RWPE2 (cell line): ENCODE measurements at regions not wholly inside any gene's neighbourhood (a gene's known extent, or its start where the extent isn't known, plus 50 kb on each side); places are given as distances from the start of the nearest gene placed in this dataset.

Experiments
- ATAC-seq: fragments of 200-7000 bp; cut with Tn5 transposase; 3 replicates; pipeline ENCODE4 v1.9.1; 2021; ENCODE audit warnings: low read depth
- DNase-seq: peaks from one replicate; pipeline ENCODE4 v3.0.0-alpha.2; 2020; ENCODE audit warnings: low spot score
- H3K27ac ChIP-seq: fragments of 450-650 bp; 2 replicates; pipeline ENCODE4 v1.5.1; 2017; ENCODE audit warnings: mild to moderate bottlenecking; ENCODE audit not compliant: poor library complexity, severe bottlenecking
- H3K27me3 ChIP-seq: fragments of 250-450 bp; sonication (Bioruptor Pico); 2 replicates; pipeline ENCODE4 v1.5.1; 2021; ENCODE audit warnings: mild to moderate bottlenecking, moderate library complexity; ENCODE audit not compliant: insufficient read depth, poor library complexity, severe bottlenecking
- H3K36me3 ChIP-seq: fragments of 250-450 bp; sonication (Bioruptor Pico); 2 replicates; pipeline ENCODE4 v1.5.1; 2020; ENCODE audit warnings: low read depth, mild to moderate bottlenecking, moderate library complexity
- H3K4me1 ChIP-seq: fragments of 250-450 bp; sonication (Bioruptor Pico); 2 replicates; pipeline ENCODE4 v1.5.1; 2021; ENCODE audit warnings: mild to moderate bottlenecking, moderate library complexity; ENCODE audit not compliant: insufficient read depth, poor library complexity, severe bottlenecking
- H3K4me3 ChIP-seq: fragments of 250-450 bp; sonication (Bioruptor Pico); 2 replicates; pipeline ENCODE4 v1.5.1; 2021; ENCODE audit warnings: mild to moderate bottlenecking, moderate library complexity; ENCODE audit not compliant: severe bottlenecking
- H3K9me3 ChIP-seq: fragments of 250-450 bp; sonication (Bioruptor Pico); 2 replicates; pipeline ENCODE4 v1.5.1; 2021; ENCODE audit warnings: mild to moderate bottlenecking, moderate library complexity; ENCODE audit not compliant: severe bottlenecking
- CTCF ChIP-seq: fragments of 450-650 bp; IDR thresholded peaks from one replicate; pipeline ENCODE4 v1.5.1; 2017; ENCODE audit warnings: mild to moderate bottlenecking, moderate library complexity; ENCODE audit not compliant: poor library complexity, severe bottlenecking

GRCh38 chr2:181152701-181153100, 172.3 kb downstream of the UBE2E3 start:
- no peak for ATAC-seq
- Histone ChIP-seq H3K4me1 (no peaks in the 10 kb centered on the region), H3K36me3 (no peaks in the 10 kb centered on the region), H3K27me3 (no peaks in the 10 kb centered on the region), H3K27ac (no peak overlapping the region), H3K9me3 (no peaks in the 10 kb centered on the region), H3K4me3 (no peak overlapping the region)
- no peak for TF ChIP-seq CTCF
- no peak for DNase-seq

- Histone ChIP-seq H3K4me1 (no peaks in the 10 kb centered on the region), H3K27me3 (no peaks in the 10 kb centered on the region), H3K4me3 (no peak overlapping the region), H3K27ac (no peak overlapping the region), H3K9me3 (no peaks in the 10 kb centered on the region), H3K36me3 (no peaks in the 10 kb centered on the region)
- ATAC-seq (no peak), DNase-seq (no peak)
- no peak for TF ChIP-seq CTCF
These were observed 173.5 kb downstream of the UBE2E3 start for GRCh38 chr2:181153886-181154285.

GRCh38 chr2:181157326-181157725, 176.9 kb downstream of the UBE2E3 start:
- no peak overlapping the region for H3K27ac ChIP-seq
- DNase-seq (no peak), ATAC-seq (no peak)
- no peaks in the 10 kb centered on the region for H3K36me3 ChIP-seq
- no peaks in the 10 kb centered on the region for H3K4me1 ChIP-seq
- H3K27me3 ChIP-seq = no peaks in the 10 kb centered on the region
- no peaks in the 10 kb centered on the region for H3K9me3 ChIP-seq
- no peak for TF ChIP-seq CTCF
- H3K4me3 ChIP-seq = no peak overlapping the region

- Histone ChIP-seq H3K4me3 (no peak overlapping the region), H3K27me3 (no peaks in the 10 kb centered on the region), H3K36me3 (no peaks in the 10 kb centered on the region), H3K4me1 (no peaks in the 10 kb centered on the region), H3K9me3 (no peaks in the 10 kb centered on the region), H3K27ac (no peak overlapping the region)
- DNase-seq (no peak), ATAC-seq (no peak)
- TF ChIP-seq CTCF = no peak
These were observed 178.0 kb downstream of the UBE2E3 start for GRCh38 chr2:181158427-181158826.

DNA sequence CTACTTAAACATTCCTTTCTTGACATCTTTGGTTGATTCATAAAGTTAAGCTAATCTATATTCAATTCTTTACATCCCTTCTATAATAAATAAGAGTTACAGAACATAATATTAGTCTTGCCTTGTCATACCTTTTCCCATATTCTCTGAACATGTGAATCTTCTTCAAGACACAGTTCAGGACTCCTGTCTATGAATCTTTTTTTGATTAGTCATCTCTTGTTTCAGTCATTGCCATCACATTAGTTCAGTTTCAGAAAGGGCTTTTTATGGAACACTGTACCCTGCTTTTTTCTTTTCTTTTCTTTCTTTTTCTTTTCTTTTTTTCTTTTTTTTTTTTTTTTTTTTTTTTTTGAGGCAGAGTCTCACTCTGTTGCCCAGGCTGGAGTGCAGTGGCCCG, 181.2 kb downstream of the UBE2E3 start:
- no peaks in the 10 kb centered on the region for H3K27me3 ChIP-seq
- no peak for TF ChIP-seq CTCF
- DNase-seq = no peak
- no peak overlapping the region for H3K27ac ChIP-seq
- H3K4me3 ChIP-seq = no peak overlapping the region
- no peaks in the 10 kb centered on the region for H3K4me1 ChIP-seq
- no peaks in the 10 kb centered on the region for H3K9me3 ChIP-seq
- ATAC-seq = no peak
- no peaks in the 10 kb centered on the region for H3K36me3 ChIP-seq
